H9 (cell line): ENCODE measurements at regions not wholly inside any gene's neighbourhood (a gene's known extent, or its start where the extent isn't known, plus 50 kb on each side); places are given as distances from the start of the nearest gene placed in this dataset.

ENCODE experiments used
- DNase-seq: peaks from one replicate; pipeline ENCODE4 v3.0.0-alpha.2; 2017
- H2AFZ ChIP-seq: one replicate; pipeline ENCODE4 v1.6.1; 2013; ENCODE audit warnings: mild to moderate bottlenecking, low read length, control low read depth, moderate library complexity
- H2AK5ac ChIP-seq: 2 replicates; pipeline ENCODE4 v1.6.1; 2013; ENCODE audit warnings: low read length, control low read depth, mixed read lengths; ENCODE audit not compliant: insufficient read length
- H2BK120ac ChIP-seq: one replicate; pipeline ENCODE4 v1.6.1; 2013; ENCODE audit warnings: low read depth, mild to moderate bottlenecking, low read length, control low read depth, inconsistent platforms; ENCODE audit not compliant: poor library complexity, severe bottlenecking
- H2BK12ac ChIP-seq: 2 replicates; pipeline ENCODE4 v1.6.1; 2013; ENCODE audit warnings: low read length, control low read depth, mixed read lengths, low read depth; ENCODE audit not compliant: insufficient read length
- H2BK15ac ChIP-seq: 2 replicates; pipeline ENCODE4 v1.6.1; 2013; ENCODE audit warnings: low read depth, low read length, control low read depth
- H2BK20ac ChIP-seq: one replicate; pipeline ENCODE4 v1.6.1; 2013; ENCODE audit warnings: low read depth, mild to moderate bottlenecking, low read length, control low read depth, inconsistent platforms; ENCODE audit not compliant: poor library complexity, severe bottlenecking
- H2BK5ac ChIP-seq: 2 replicates; pipeline ENCODE4 v1.6.1; 2013; ENCODE audit warnings: low read length, control low read depth, mixed read lengths; ENCODE audit not compliant: insufficient read length
- H3K14ac ChIP-seq: 2 replicates; pipeline ENCODE4 v1.6.1; 2013; ENCODE audit warnings: low read length, control low read depth; ENCODE audit not compliant: insufficient read depth
- H3K18ac ChIP-seq: 2 replicates; pipeline ENCODE4 v1.6.1; 2013; ENCODE audit warnings: low read depth, mild to moderate bottlenecking, mixed read lengths, low read length, control low read depth; ENCODE audit not compliant: insufficient read length
- H3K23ac ChIP-seq: 2 replicates; pipeline ENCODE4 v1.6.1; 2013; ENCODE audit warnings: low read length, control low read depth, mixed read lengths, low read depth; ENCODE audit not compliant: insufficient read length
- H3K23me2 ChIP-seq: 2 replicates; pipeline ENCODE4 v1.6.1; 2013; ENCODE audit warnings: low read depth, mild to moderate bottlenecking, mixed read lengths, low read length, control low read depth; ENCODE audit not compliant: insufficient read length, poor library complexity, severe bottlenecking
- H3K27ac ChIP-seq: 2 replicates; pipeline ENCODE4 v1.5.1; 2013; ENCODE audit warnings: low read length, control low read depth, mixed read lengths, low read depth; ENCODE audit not compliant: insufficient read length
- H3K27me3 ChIP-seq: 2 replicates; pipeline ENCODE4 v1.6.1; 2013; ENCODE audit warnings: low read length, control low read depth, inconsistent platforms; ENCODE audit not compliant: insufficient read depth
- H3K4ac ChIP-seq: 2 replicates; pipeline ENCODE4 v1.6.1; 2013; ENCODE audit warnings: low read depth, mild to moderate bottlenecking, control low read depth, inconsistent platforms, low read length, moderate library complexity
- H3K4me1 ChIP-seq: 2 replicates; pipeline ENCODE4 v1.6.1; 2013; ENCODE audit warnings: low read length, control low read depth, inconsistent platforms; ENCODE audit not compliant: insufficient read depth
- H3K4me2 ChIP-seq: 2 replicates; pipeline ENCODE4 v1.6.1; 2013; ENCODE audit warnings: low read length, control low read depth, mixed read lengths; ENCODE audit not compliant: insufficient read length, insufficient read depth
- H3K56ac ChIP-seq: 2 replicates; pipeline ENCODE4 v1.6.1; 2013; ENCODE audit warnings: low read depth, mild to moderate bottlenecking, mixed read lengths, low read length, control low read depth; ENCODE audit not compliant: insufficient read length
- H3K79me1 ChIP-seq: 2 replicates; pipeline ENCODE4 v1.6.1; 2013; ENCODE audit warnings: low read depth, mild to moderate bottlenecking, moderate library complexity, low read length, control low read depth, inconsistent platforms; ENCODE audit not compliant: insufficient read depth, poor library complexity, severe bottlenecking
- H3K79me2 ChIP-seq: 2 replicates; pipeline ENCODE4 v1.6.1; 2013; ENCODE audit warnings: low read length, control low read depth, inconsistent platforms; ENCODE audit not compliant: insufficient read depth
- H3K9ac ChIP-seq: 2 replicates; pipeline ENCODE4 v1.6.1; 2013; ENCODE audit warnings: low read length, control low read depth, mixed read lengths; ENCODE audit not compliant: insufficient read length; ENCODE audit errors: extremely low read depth
- H3K9me3 ChIP-seq: one replicate; pipeline ENCODE4 v1.6.1; 2013; ENCODE audit warnings: low read depth, low read length, inconsistent platforms; ENCODE audit not compliant: control insufficient read depth
- H3T11ph ChIP-seq: one replicate; pipeline ENCODE4 v1.6.1; 2013; ENCODE audit warnings: mild to moderate bottlenecking, low read length, control low read depth, inconsistent platforms
- H4K20me1 ChIP-seq: one replicate; pipeline ENCODE4 v1.6.1; 2013; ENCODE audit not compliant: control insufficient read depth, insufficient read length, insufficient read depth
- H4K5ac ChIP-seq: 2 replicates; pipeline ENCODE4 v1.6.1; 2013; ENCODE audit warnings: low read depth, mild to moderate bottlenecking, mixed read lengths, low read length, control low read depth; ENCODE audit not compliant: insufficient read length
- H4K8ac ChIP-seq: replicated peaks from 2 replicates; pipeline ENCODE4 v1.6.1; 2013; ENCODE audit warnings: low read length, control low read depth, mixed read lengths, low read depth; ENCODE audit not compliant: insufficient read length
- H4K91ac ChIP-seq: 2 replicates; pipeline ENCODE4 v1.6.1; 2013; ENCODE audit warnings: low read depth, mild to moderate bottlenecking, moderate library complexity, mixed read lengths, low read length, control low read depth; ENCODE audit not compliant: insufficient read length
- H3K27ac Mint-ChIP-seq, 3 experiments: 2 replicates in 2 of 3; 3 replicates in 1 of 3; pipeline ENCODE4 v1.8.0; 2020 to 2021; ENCODE audit warnings: mixed read lengths in 3 of 3, mild to moderate bottlenecking in 1 of 3, moderate library complexity in 1 of 3
- H3K27me3 Mint-ChIP-seq: 2 replicates; pipeline ENCODE4 v1.8.0; 2021; ENCODE audit warnings: low read depth, mild to moderate bottlenecking, moderate library complexity, mixed read lengths
- H3K36me3 Mint-ChIP-seq, 3 experiments: 2 replicates in 2 of 3; 3 replicates in 1 of 3; pipeline ENCODE4 v1.8.0; 2020 to 2021; ENCODE audit warnings: low read depth in 3 of 3, mixed read lengths in 3 of 3; ENCODE audit not compliant: insufficient read depth in 1 of 3
- H3K4me1 Mint-ChIP-seq, 2 experiments: 2 replicates each; pipeline ENCODE4 v1.8.0; 2020; ENCODE audit warnings: mixed read lengths in 2 of 2
- H3K4me3 Mint-ChIP-seq, 2 experiments: 2 replicates in 1 of 2; 3 replicates in 1 of 2; pipeline ENCODE4 v1.8.0; 2020 to 2021; ENCODE audit warnings: mild to moderate bottlenecking in 2 of 2, mixed read lengths in 2 of 2, moderate library complexity in 1 of 2
- H3K9me3 Mint-ChIP-seq, 2 experiments: 2 replicates in 1 of 2; 3 replicates in 1 of 2; pipeline ENCODE4 v1.8.0; 2020; ENCODE audit warnings: mild to moderate bottlenecking in 2 of 2, mixed read lengths in 2 of 2, moderate library complexity in 1 of 2
- WGBS: extraction: QIAGEN DNeasy Blood & Tissue Kit; methylation state at CpG from one replicate; pipeline ENCODE4 v1.1.7; 2013; ENCODE audit warnings: missing lambda C conversion rate, low lambda C conversion rate, mixed read lengths; ENCODE audit not compliant: insufficient read length; ENCODE audit errors: extremely low coverage; 5-methylcytosine and 5-hydroxymethylcytosine counted together
- TF ChIP-seq, protein P1 (sequence below): fragments of 200-600 bp; sonication (generic); conservative IDR thresholded peaks from 3 replicates; pipeline ENCODE4 v1.8.0; 2021; ENCODE audit warnings: antibody characterized with exemption, mild to moderate bottlenecking

DNA sequence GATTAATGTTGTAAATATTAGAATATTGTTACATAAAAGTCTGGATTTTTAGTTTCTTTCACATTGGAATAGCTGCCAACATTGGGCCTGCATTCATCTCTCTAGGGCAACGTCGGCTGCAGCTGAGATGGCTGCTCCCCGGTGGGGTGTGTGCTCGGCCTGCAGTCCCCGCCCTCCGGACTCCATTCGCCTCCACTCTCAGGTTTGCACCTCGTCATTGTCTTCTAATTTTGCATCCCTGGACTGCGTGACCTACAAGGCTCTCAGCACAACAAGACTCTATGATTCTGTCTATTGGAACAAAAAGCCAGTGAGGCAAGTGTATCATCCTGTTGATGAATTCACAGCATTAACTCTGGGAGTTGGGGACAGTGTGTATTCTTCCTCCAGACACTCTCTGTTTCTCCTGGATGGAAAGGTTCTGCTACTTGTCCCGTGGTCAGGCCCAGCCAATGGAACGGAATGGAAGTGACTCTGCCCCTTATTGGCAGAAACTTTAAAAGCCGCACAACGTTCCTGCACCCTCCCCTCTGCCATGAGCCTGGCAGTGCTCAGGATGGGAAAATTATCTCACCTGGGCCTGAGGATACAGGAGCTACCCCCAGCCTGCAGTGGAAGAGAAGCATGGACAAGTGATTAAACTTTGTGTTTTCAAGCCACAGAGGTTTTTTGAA lies 105.0 kb upstream of the SAMD11 start:
- WGBS: no CpG with 5 or more reads among the region's 13 CpGs
- Mint-ChIP-seq H3K4me3 (no peak overlapping the region), H3K9me3 (no peaks in the 10 kb centered on the region), H3K36me3 (peaks cover 0 to 4% (median 0%) of the 10 kb centered on the region in 3 experiments; a peak in 1 of 7 replicates), H3K27me3 (no peaks in the 10 kb centered on the region), H3K4me1 (0 out of 4 replicates have a peak, but pooled peaks cover 0 to 3% of the 10 kb centered on the region in 2 experiments), H3K27ac (no peak overlapping the region)
- Histone ChIP-seq H3K27me3 (no peaks in the 10 kb centered on the region), H3K23me2 (no peaks in the 10 kb centered on the region), H2BK12ac (no peak overlapping the region), H4K5ac (no peak overlapping the region), H3K27ac (no peak overlapping the region), H3K56ac (no peak overlapping the region), H3T11ph (no peak overlapping the region), H2AK5ac (no peak overlapping the region), H2BK15ac (no peak overlapping the region), H3K9ac (no peak overlapping the region), H2BK120ac (no peak overlapping the region), H4K8ac (no peak overlapping the region), H3K4me1 (no peaks in the 10 kb centered on the region), H4K91ac (no peak overlapping the region), H3K79me2 (no peaks in the 10 kb centered on the region), H3K9me3 (no peaks in the 10 kb centered on the region), H3K14ac (no peak overlapping the region), H3K4ac (no peak overlapping the region), H3K18ac (no peak overlapping the region), H3K79me1 (no peaks in the 10 kb centered on the region), H2BK5ac (no peak overlapping the region), H4K20me1 (peaks cover 2% of the 10 kb centered on the region), H3K4me2 (no peak overlapping the region), H3K23ac (no peak overlapping the region), H2AFZ (no peak overlapping the region), H2BK20ac (no peak overlapping the region)
- no peak for DNase-seq
- TF ChIP-seq, protein P1, sequence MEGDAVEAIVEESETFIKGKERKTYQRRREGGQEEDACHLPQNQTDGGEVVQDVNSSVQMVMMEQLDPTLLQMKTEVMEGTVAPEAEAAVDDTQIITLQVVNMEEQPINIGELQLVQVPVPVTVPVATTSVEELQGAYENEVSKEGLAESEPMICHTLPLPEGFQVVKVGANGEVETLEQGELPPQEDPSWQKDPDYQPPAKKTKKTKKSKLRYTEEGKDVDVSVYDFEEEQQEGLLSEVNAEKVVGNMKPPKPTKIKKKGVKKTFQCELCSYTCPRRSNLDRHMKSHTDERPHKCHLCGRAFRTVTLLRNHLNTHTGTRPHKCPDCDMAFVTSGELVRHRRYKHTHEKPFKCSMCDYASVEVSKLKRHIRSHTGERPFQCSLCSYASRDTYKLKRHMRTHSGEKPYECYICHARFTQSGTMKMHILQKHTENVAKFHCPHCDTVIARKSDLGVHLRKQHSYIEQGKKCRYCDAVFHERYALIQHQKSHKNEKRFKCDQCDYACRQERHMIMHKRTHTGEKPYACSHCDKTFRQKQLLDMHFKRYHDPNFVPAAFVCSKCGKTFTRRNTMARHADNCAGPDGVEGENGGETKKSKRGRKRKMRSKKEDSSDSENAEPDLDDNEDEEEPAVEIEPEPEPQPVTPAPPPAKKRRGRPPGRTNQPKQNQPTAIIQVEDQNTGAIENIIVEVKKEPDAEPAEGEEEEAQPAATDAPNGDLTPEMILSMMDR: no peak
